Activated naive CD8-positive, alpha-beta T cell treated with anti-CD3 and anti-CD28 coated beads for 36 hours (primary cell): ENCODE measurements at regions not wholly inside any gene's neighbourhood (a gene's known extent, or its start where the extent isn't known, plus 50 kb on each side); places are given as distances from the start of the nearest gene placed in this dataset.

Experiments used
- DNase-seq: peaks from one replicate; pipeline ENCODE4 v3.0.0; 2021
- H3K27ac Mint-ChIP-seq: one replicate; pipeline ENCODE4 v1.8.0; 2022; ENCODE audit warnings: mild to moderate bottlenecking, moderate library complexity, mixed read lengths
- H3K27me3 Mint-ChIP-seq: one replicate; pipeline ENCODE4 v1.8.0; 2022; ENCODE audit warnings: mild to moderate bottlenecking, mixed read lengths
- H3K36me3 Mint-ChIP-seq: one replicate; pipeline ENCODE4 v1.8.0; 2021; ENCODE audit warnings: mild to moderate bottlenecking, mixed read lengths
- H3K4me1 Mint-ChIP-seq: one replicate; pipeline ENCODE4 v1.8.0; 2021; ENCODE audit warnings: mixed read lengths
- H3K4me3 Mint-ChIP-seq: one replicate; pipeline ENCODE4 v1.8.0; 2022; ENCODE audit warnings: mild to moderate bottlenecking, moderate library complexity, mixed read lengths
- H3K9me3 Mint-ChIP-seq: one replicate; pipeline ENCODE4 v1.8.0; 2022; ENCODE audit warnings: mixed read lengths

- H3K36me3 Mint-ChIP-seq, result no peaks in the 10 kb centered on the region
- DNase-seq, result no peak
- H3K9me3 Mint-ChIP-seq, result peaks cover 2% of the 10 kb centered on the region
- H3K4me3 Mint-ChIP-seq, result no peak overlapping the region
- no peak overlapping the region for H3K27ac Mint-ChIP-seq
- no peaks in the 10 kb centered on the region for H3K27me3 Mint-ChIP-seq
- H3K4me1 Mint-ChIP-seq, result no peaks in the 10 kb centered on the region
These were observed 202.9 kb downstream of the SUCLA2 start for GRCh38 chr13:47798194-47798593.

- DNase-seq, result no peak
- Mint-ChIP-seq H3K9me3 (peaks cover 6% of the 10 kb centered on the region), H3K4me3 (no peak overlapping the region), H3K4me1 (no peaks in the 10 kb centered on the region), H3K27ac (no peak overlapping the region), H3K36me3 (no peaks in the 10 kb centered on the region), H3K27me3 (no peaks in the 10 kb centered on the region)
These were observed 204.3 kb downstream of the SUCLA2 start for GRCh38 chr13:47796816-47797215.

- no peak overlapping the region for H3K27ac Mint-ChIP-seq
- H3K27me3 Mint-ChIP-seq, result no peaks in the 10 kb centered on the region
- H3K4me1 Mint-ChIP-seq, result no peaks in the 10 kb centered on the region
- H3K36me3 Mint-ChIP-seq, result no peaks in the 10 kb centered on the region
- DNase-seq, result no peak
- peaks cover 17% of the 10 kb centered on the region for H3K9me3 Mint-ChIP-seq
- H3K4me3 Mint-ChIP-seq, result no peak overlapping the region
These were observed 206.1 kb downstream of the SUCLA2 start for GRCh38 chr13:47794963-47795362.

GRCh38 chr13:47790755-47791154, 210.3 kb downstream of the SUCLA2 start:
- Mint-ChIP-seq H3K27me3 (no peaks in the 10 kb centered on the region), H3K27ac (no peak overlapping the region), H3K4me3 (no peak overlapping the region), H3K4me1 (no peaks in the 10 kb centered on the region), H3K9me3 (peaks cover 21% of the 10 kb centered on the region), H3K36me3 (no peaks in the 10 kb centered on the region)
- no peak for DNase-seq

- Mint-ChIP-seq H3K4me3 (no peak overlapping the region), H3K36me3 (no peaks in the 10 kb centered on the region), H3K4me1 (no peaks in the 10 kb centered on the region), H3K27ac (no peak overlapping the region), H3K9me3 (peaks cover 21% of the 10 kb centered on the region), H3K27me3 (no peaks in the 10 kb centered on the region)
- DNase-seq, result no peak
These were observed 212.2 kb downstream of the SUCLA2 start for GRCh38 chr13:47788844-47789243.

GRCh38 chr13:47774671-47774994, 226.4 kb downstream of the SUCLA2 start:
- peaks cover 8% of the 10 kb centered on the region for H3K9me3 Mint-ChIP-seq
- DNase-seq, result no peak
- no peaks in the 10 kb centered on the region for H3K36me3 Mint-ChIP-seq
- no peak overlapping the region for H3K4me3 Mint-ChIP-seq
- no peak overlapping the region for H3K27ac Mint-ChIP-seq
- H3K27me3 Mint-ChIP-seq, result peaks cover 10% of the 10 kb centered on the region
- H3K4me1 Mint-ChIP-seq, result no peaks in the 10 kb centered on the region

GRCh38 chr13:47764817-47765216, 236.3 kb downstream of the SUCLA2 start:
- Mint-ChIP-seq H3K9me3 (peaks cover 6% of the 10 kb centered on the region), H3K4me3 (no peak overlapping the region), H3K4me1 (no peaks in the 10 kb centered on the region), H3K27ac (no peak overlapping the region), H3K27me3 (no peaks in the 10 kb centered on the region), H3K36me3 (no peaks in the 10 kb centered on the region)
- DNase-seq, result no peak

- H3K4me1 Mint-ChIP-seq, result no peaks in the 10 kb centered on the region
- H3K27me3 Mint-ChIP-seq, result peaks cover 4% of the 10 kb centered on the region
- H3K4me3 Mint-ChIP-seq, result no peak overlapping the region
- DNase-seq, result no peak
- no peaks in the 10 kb centered on the region for H3K36me3 Mint-ChIP-seq
- peaks cover 6% of the 10 kb centered on the region for H3K9me3 Mint-ChIP-seq
- no peak overlapping the region for H3K27ac Mint-ChIP-seq
These were observed 243.5 kb downstream of the SUCLA2 start for GRCh38 chr13:47757466-47758080.

- Mint-ChIP-seq H3K27ac (no peak overlapping the region), H3K4me3 (no peak overlapping the region), H3K36me3 (no peaks in the 10 kb centered on the region), H3K9me3 (no peaks in the 10 kb centered on the region), H3K27me3 (peaks cover 11% of the 10 kb centered on the region), H3K4me1 (no peaks in the 10 kb centered on the region)
- no peak for DNase-seq
These were observed 253.2 kb downstream of the SUCLA2 start for GRCh38 chr13:47747901-47748300.

GRCh38 chr13:47726394-47726793, 274.7 kb downstream of the SUCLA2 start:
- no peaks in the 10 kb centered on the region for H3K27me3 Mint-ChIP-seq
- peaks cover 5% of the 10 kb centered on the region for H3K9me3 Mint-ChIP-seq
- no peak overlapping the region for H3K27ac Mint-ChIP-seq
- DNase-seq, result no peak
- no peak overlapping the region for H3K4me3 Mint-ChIP-seq
- H3K4me1 Mint-ChIP-seq, result no peaks in the 10 kb centered on the region
- no peaks in the 10 kb centered on the region for H3K36me3 Mint-ChIP-seq

GRCh38 chr13:47723898-47724297, 277.2 kb downstream of the SUCLA2 start:
- Mint-ChIP-seq H3K4me1 (no peaks in the 10 kb centered on the region), H3K9me3 (peaks cover 2% of the 10 kb centered on the region), H3K36me3 (no peaks in the 10 kb centered on the region)

GRCh38 chr13:47719164-47719563, 281.9 kb downstream of the SUCLA2 start:
- Mint-ChIP-seq H3K9me3 (peaks cover 2% of the 10 kb centered on the region), H3K27ac (no peak overlapping the region), H3K4me3 (no peak overlapping the region), H3K36me3 (no peaks in the 10 kb centered on the region), H3K27me3 (no peaks in the 10 kb centered on the region), H3K4me1 (no peaks in the 10 kb centered on the region)
- no peak for DNase-seq

More at GRCh38 chr13:47723898-47724297, 277.2 kb downstream of the SUCLA2 start:
- no peak for DNase-seq
- Mint-ChIP-seq H3K4me3 (no peak overlapping the region), H3K27me3 (no peaks in the 10 kb centered on the region), H3K27ac (no peak overlapping the region)

GRCh38 chr13:47718556-47718955, 282.5 kb downstream of the SUCLA2 start:
- H3K36me3 Mint-ChIP-seq, result no peaks in the 10 kb centered on the region
- H3K27me3 Mint-ChIP-seq, result no peaks in the 10 kb centered on the region
- peaks cover 4% of the 10 kb centered on the region for H3K9me3 Mint-ChIP-seq
- no peak overlapping the region for H3K27ac Mint-ChIP-seq
- no peak for DNase-seq
- no peak overlapping the region for H3K4me3 Mint-ChIP-seq
- H3K4me1 Mint-ChIP-seq, result no peaks in the 10 kb centered on the region

GRCh38 chr13:47708386-47708785, 292.7 kb downstream of the SUCLA2 start:
- Mint-ChIP-seq H3K4me3 (no peak overlapping the region), H3K9me3 (peaks cover 3% of the 10 kb centered on the region), H3K27ac (no peak overlapping the region), H3K36me3 (no peaks in the 10 kb centered on the region), H3K27me3 (peaks cover 4% of the 10 kb centered on the region), H3K4me1 (no peaks in the 10 kb centered on the region)
- DNase-seq, result no peak

GRCh38 chr13:47707414-47707813, 293.7 kb downstream of the SUCLA2 start:
- DNase-seq, result no peak
- H3K27me3 Mint-ChIP-seq, result peaks cover 8% of the 10 kb centered on the region

GRCh38 chr13:47705185-47705584, 295.9 kb downstream of the SUCLA2 start:
- H3K9me3 Mint-ChIP-seq, result no peaks in the 10 kb centered on the region
- H3K4me3 Mint-ChIP-seq, result no peak overlapping the region
- H3K4me1 Mint-ChIP-seq, result no peaks in the 10 kb centered on the region
- no peaks in the 10 kb centered on the region for H3K36me3 Mint-ChIP-seq
- peaks cover 9% of the 10 kb centered on the region for H3K27me3 Mint-ChIP-seq
- no peak for DNase-seq
- no peak overlapping the region for H3K27ac Mint-ChIP-seq

More at GRCh38 chr13:47707414-47707813, 293.7 kb downstream of the SUCLA2 start:
- Mint-ChIP-seq H3K4me1 (no peaks in the 10 kb centered on the region), H3K36me3 (no peaks in the 10 kb centered on the region), H3K4me3 (no peak overlapping the region), H3K27ac (no peak overlapping the region), H3K9me3 (peaks cover 2% of the 10 kb centered on the region)
